ENCODE measurements at regions not wholly inside any gene's neighbourhood (a gene's known extent, or its start where the extent isn't known, plus 50 kb on each side); places are given as distances from the start of the nearest gene placed in this dataset.

DNA sequence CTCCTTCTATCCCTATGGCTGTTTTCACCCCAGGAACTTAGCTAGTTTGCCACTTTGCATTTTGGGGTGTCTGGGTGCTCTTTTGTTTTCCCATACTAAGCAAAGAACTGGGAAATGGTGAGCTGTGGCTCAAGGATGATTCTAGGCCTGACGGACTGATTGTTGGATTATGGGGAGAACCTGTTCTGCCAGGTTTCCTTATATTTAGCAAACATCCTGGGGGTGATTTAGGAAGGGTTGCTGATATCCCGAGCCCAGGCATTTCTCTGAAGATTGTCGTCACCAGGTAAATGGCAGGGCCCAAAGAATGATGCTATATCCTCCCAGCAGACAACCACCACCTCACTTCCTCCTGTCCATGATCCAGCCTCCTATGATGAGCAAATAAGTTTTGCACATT, 72.1 kb upstream of the GRB10 start:
- no peak overlapping the region for H3K9ac ChIP-seq (ENCODE audit: low read depth in 2 of 2, low read length in 2 of 2)
- H3K4me3 ChIP-seq = no peak overlapping the region
- no peak overlapping the region for H3K27ac ChIP-seq
- no peak for DNase-seq
- H3K36me3 ChIP-seq = no peaks in the 10 kb centered on the region
- TF ChIP-seq, protein P1, sequence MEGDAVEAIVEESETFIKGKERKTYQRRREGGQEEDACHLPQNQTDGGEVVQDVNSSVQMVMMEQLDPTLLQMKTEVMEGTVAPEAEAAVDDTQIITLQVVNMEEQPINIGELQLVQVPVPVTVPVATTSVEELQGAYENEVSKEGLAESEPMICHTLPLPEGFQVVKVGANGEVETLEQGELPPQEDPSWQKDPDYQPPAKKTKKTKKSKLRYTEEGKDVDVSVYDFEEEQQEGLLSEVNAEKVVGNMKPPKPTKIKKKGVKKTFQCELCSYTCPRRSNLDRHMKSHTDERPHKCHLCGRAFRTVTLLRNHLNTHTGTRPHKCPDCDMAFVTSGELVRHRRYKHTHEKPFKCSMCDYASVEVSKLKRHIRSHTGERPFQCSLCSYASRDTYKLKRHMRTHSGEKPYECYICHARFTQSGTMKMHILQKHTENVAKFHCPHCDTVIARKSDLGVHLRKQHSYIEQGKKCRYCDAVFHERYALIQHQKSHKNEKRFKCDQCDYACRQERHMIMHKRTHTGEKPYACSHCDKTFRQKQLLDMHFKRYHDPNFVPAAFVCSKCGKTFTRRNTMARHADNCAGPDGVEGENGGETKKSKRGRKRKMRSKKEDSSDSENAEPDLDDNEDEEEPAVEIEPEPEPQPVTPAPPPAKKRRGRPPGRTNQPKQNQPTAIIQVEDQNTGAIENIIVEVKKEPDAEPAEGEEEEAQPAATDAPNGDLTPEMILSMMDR (IDR thresholded peaks at IDR 0.05) = no peak
- H3K27me3 ChIP-seq = no peaks in the 10 kb centered on the region
- intact Hi-C loops (cut with DNase I) = no loop called here
- H3K9me3 ChIP-seq = no peaks in the 10 kb centered on the region
- no peaks in the 10 kb centered on the region for H3K4me1 ChIP-seq

DNA sequence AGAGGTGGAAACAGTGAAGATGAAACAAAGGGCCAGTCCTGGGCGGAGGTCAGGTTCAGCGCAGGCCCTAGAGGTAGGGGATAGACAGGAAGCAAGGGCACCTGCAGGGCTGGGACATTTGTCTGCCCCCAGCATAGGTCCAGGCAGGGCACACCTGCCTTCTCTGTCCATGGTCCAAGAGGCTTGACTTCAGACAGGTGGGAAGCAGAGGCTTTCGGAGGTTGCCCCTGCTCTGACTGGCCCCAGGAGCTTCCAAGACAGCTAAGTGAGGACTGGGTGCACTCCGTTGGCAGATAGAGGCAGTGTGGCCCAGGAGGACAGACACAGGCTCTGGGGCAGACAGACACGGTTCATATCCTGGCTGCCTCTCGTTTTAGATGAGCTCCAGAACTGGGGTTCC, 71.6 kb upstream of the GRB10 start:
- no peak overlapping the region for H3K4me3 ChIP-seq
- H3K27me3 ChIP-seq = no peaks in the 10 kb centered on the region
- no peaks in the 10 kb centered on the region for H3K36me3 ChIP-seq
- no peaks in the 10 kb centered on the region for H3K4me1 ChIP-seq
- no peak overlapping the region for H3K9ac ChIP-seq (ENCODE audit: low read depth in 2 of 2, low read length in 2 of 2)
- no peaks in the 10 kb centered on the region for H3K9me3 ChIP-seq
- no peak for DNase-seq
- TF ChIP-seq, protein P1 (IDR thresholded peaks at IDR 0.05) = no peak
- intact Hi-C loops (cut with DNase I) = no loop called here
- H3K27ac ChIP-seq = no peak overlapping the region

DNA sequence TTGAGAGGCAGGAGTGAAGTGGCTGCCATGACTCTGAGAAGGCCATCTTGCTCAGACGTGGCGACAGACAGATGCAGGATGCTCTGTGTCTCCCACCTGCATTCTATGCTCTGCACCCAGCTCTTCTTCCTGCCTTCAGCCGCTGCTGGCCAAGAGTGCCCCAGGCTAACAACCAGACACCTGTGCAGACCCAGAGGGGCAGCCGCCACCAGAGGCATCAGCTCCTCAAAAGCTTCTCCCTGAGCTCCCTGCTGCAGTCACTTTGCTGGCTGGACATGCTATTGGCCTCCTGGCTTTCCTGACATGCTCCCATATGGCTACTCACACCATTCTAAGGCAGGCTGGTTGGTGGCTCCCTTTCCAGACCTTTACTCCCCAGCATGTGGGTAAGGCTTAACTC, 70.6 kb upstream of the GRB10 start:
- H3K9me3 ChIP-seq = no peaks in the 10 kb centered on the region
- no peak overlapping the region for H3K9ac ChIP-seq (ENCODE audit: low read depth in 2 of 2, low read length in 2 of 2)
- H3K36me3 ChIP-seq = no peaks in the 10 kb centered on the region
- TF ChIP-seq, protein P1 (IDR thresholded peaks at IDR 0.05) = no peak
- H3K4me1 ChIP-seq = no peaks in the 10 kb centered on the region
- H3K27ac ChIP-seq = no peak overlapping the region
- no peak for DNase-seq
- H3K27me3 ChIP-seq = no peaks in the 10 kb centered on the region
- no peak overlapping the region for H3K4me3 ChIP-seq
- intact Hi-C loops (cut with DNase I) = no loop called here

DNA sequence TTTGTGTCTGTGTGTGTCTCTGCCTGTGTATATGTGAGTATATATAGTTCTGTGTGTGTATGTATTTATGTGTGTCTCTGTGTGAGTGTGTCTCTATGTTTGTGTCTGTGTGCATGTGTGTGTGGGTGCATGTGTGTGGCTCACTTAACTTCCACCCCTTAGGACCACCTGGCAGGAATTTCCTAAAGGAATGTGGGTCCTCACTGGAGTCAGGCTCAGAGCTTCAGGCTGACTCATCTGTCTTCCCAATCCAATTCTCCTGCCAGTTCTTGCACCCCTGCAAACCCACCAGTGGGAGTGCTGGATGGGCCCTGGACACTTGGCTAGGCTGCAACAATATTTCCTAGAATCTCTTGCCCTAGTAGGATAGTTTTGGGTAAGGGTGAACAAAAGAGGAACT, 70.2 kb upstream of the GRB10 start:
- Histone ChIP-seq H3K9me3 (no peaks in the 10 kb centered on the region), H3K27me3 (no peaks in the 10 kb centered on the region), H3K9ac (ENCODE audit: low read depth in 2 of 2, low read length in 2 of 2) (no peak overlapping the region), H3K4me3 (no peak overlapping the region), H3K27ac (no peak overlapping the region), H3K36me3 (no peaks in the 10 kb centered on the region), H3K4me1 (no peaks in the 10 kb centered on the region)
- intact Hi-C loops (cut with DNase I) = no loop called here
- TF ChIP-seq, protein P1 (IDR thresholded peaks at IDR 0.05) = no peak
- no peak for DNase-seq

DNA sequence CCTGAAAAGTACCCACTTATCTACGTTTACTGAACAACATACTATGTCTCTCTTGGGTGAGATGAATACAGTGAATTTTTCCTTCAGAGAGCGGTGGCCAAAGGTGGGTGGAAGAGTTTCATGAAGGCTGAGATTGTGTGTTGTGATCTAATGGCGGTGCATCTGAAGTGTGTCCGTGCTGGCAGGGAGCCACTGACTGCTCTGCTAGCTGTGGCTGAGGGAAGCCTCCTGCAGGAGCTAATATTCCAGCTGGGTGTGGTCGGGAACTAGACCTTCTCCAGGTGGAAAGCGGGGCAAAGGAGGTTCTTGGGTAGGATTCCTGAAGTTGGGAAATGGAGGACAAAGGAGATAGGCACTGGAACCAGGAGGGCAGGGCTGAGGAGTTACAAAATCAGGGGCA, 69.2 kb upstream of the GRB10 start:
- no peak for DNase-seq
- H3K9ac ChIP-seq (ENCODE audit: low read depth in 2 of 2, low read length in 2 of 2) = no peak overlapping the region
- H3K27ac ChIP-seq = no peak overlapping the region
- intact Hi-C loops (cut with DNase I) = no loop called here
- H3K9me3 ChIP-seq = no peaks in the 10 kb centered on the region
- H3K36me3 ChIP-seq = no peaks in the 10 kb centered on the region
- H3K4me3 ChIP-seq = no peak overlapping the region
- H3K27me3 ChIP-seq = no peaks in the 10 kb centered on the region
- H3K4me1 ChIP-seq = no peaks in the 10 kb centered on the region
- TF ChIP-seq, protein P1 (IDR thresholded peaks at IDR 0.05) = no peak

DNA sequence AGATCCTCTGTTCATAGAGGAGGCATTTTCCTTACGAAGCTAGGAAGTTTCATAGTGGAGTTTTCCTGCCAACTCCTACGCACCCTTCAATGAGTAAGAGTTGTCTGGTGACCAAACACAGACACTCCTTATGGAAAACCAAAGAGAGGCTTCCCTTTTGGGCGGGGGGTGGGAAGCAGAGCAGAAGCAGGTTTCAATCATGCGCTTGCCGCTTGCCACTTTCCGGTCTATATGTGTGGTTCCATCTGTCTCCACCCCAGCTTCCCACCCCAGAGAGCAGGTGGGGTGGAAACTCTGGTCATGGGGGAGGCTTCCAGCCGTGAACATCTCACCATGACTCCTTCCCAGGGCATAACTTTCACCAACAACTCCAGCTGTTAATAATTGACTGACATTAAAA, 68.8 kb upstream of the GRB10 start:
- intact Hi-C loops (cut with DNase I) = no loop called here
- no peak for DNase-seq
- TF ChIP-seq, protein P1 (IDR thresholded peaks at IDR 0.05) = no peak
- Histone ChIP-seq H3K9ac (ENCODE audit: low read depth in 2 of 2, low read length in 2 of 2) (no peak overlapping the region), H3K36me3 (no peaks in the 10 kb centered on the region), H3K27ac (no peak overlapping the region), H3K4me1 (no peaks in the 10 kb centered on the region), H3K27me3 (no peaks in the 10 kb centered on the region), H3K4me3 (no peak overlapping the region), H3K9me3 (no peaks in the 10 kb centered on the region)
